Muscle layer of colon (tissue), 2 donors: ENCODE measurements at regions not wholly inside any gene's neighbourhood (a gene's known extent, or its start where the extent isn't known, plus 50 kb on each side); places are given as distances from the start of the nearest gene placed in this dataset.

ENCODE experiments used
- H3K27ac ChIP-seq: one replicate; pipeline ENCODE4 v1.7.0; 2013; ENCODE audit warnings: low read depth, mild to moderate bottlenecking, low read length, moderate library complexity
- H3K27me3 ChIP-seq, 2 donors: one replicate each; pipeline ENCODE4 v1.7.0; 2013; ENCODE audit warnings: low read length in 2 of 2, mild to moderate bottlenecking in 2 of 2; ENCODE audit not compliant: insufficient read depth in 2 of 2, control insufficient read depth in 1 of 2
- H3K36me3 ChIP-seq: one replicate; pipeline ENCODE4 v1.7.0; 2013; ENCODE audit warnings: mild to moderate bottlenecking, low read length; ENCODE audit not compliant: insufficient read depth
- H3K4me1 ChIP-seq: one replicate; pipeline ENCODE4 v1.7.0; 2013; ENCODE audit warnings: mild to moderate bottlenecking, low read length; ENCODE audit not compliant: insufficient read depth
- H3K4me3 ChIP-seq, 2 donors: one replicate each; pipeline ENCODE4 v1.7.0; 2013; ENCODE audit warnings: low read length in 2 of 2, low read depth in 1 of 2, mild to moderate bottlenecking in 1 of 2, moderate library complexity in 1 of 2
- H3K9ac ChIP-seq: one replicate; pipeline ENCODE4 v1.7.0; 2013; ENCODE audit warnings: low read length
- H3K9me3 ChIP-seq: one replicate; pipeline ENCODE4 v1.7.0; 2013; ENCODE audit warnings: mild to moderate bottlenecking, low read length
- donor health status: abdominal sarcoma.
- donor health status: Adenocarcinoma of cecum.

- no peak overlapping the region for H3K9ac ChIP-seq
- no peak overlapping the region for H3K27ac ChIP-seq
- H3K9me3 ChIP-seq = no peaks in the 10 kb centered on the region
- no peaks in the 10 kb centered on the region for H3K36me3 ChIP-seq
- no peak overlapping the region for H3K4me3 ChIP-seq
- no peaks in the 10 kb centered on the region for H3K4me1 ChIP-seq
- peaks cover 0 to 11% of the 10 kb centered on the region in 2 donors for H3K27me3 ChIP-seq
Measured at GRCh38 chr13:30151388-30151787, 156.0 kb downstream of the KATNAL1 start.

GRCh38 chr13:30149248-30149647 lies 158.1 kb downstream of the KATNAL1 start:
- H3K4me3 ChIP-seq = no peak overlapping the region
- no peak overlapping the region for H3K9ac ChIP-seq
- no peaks in the 10 kb centered on the region for H3K36me3 ChIP-seq
- no peaks in the 10 kb centered on the region for H3K4me1 ChIP-seq
- H3K27ac ChIP-seq = no peak overlapping the region
- H3K27me3 ChIP-seq = peaks cover 0 to 1% of the 10 kb centered on the region in 2 donors
- H3K9me3 ChIP-seq = no peaks in the 10 kb centered on the region

GRCh38 chr13:30148786-30149185 lies 158.6 kb downstream of the KATNAL1 start:
- no peak overlapping the region for H3K27ac ChIP-seq
- H3K36me3 ChIP-seq = no peaks in the 10 kb centered on the region
- H3K27me3 ChIP-seq = no peaks in the 10 kb centered on the region
- no peak overlapping the region for H3K9ac ChIP-seq
- peaks cover 2% of the 10 kb centered on the region for H3K4me1 ChIP-seq
- no peaks in the 10 kb centered on the region for H3K9me3 ChIP-seq
- H3K4me3 ChIP-seq = no peak overlapping the region

- Histone ChIP-seq H3K36me3 (no peaks in the 10 kb centered on the region), H3K9ac (no peak overlapping the region), H3K27ac (no peak overlapping the region), H3K9me3 (no peaks in the 10 kb centered on the region), H3K4me3 (no peak overlapping the region), H3K27me3 (no peaks in the 10 kb centered on the region), H3K4me1 (peaks cover 7% of the 10 kb centered on the region)
Measured at GRCh38 chr13:30148171-30148754, 159.1 kb downstream of the KATNAL1 start.

- no peak overlapping the region for H3K4me3 ChIP-seq
- H3K27me3 ChIP-seq = no peaks in the 10 kb centered on the region
- peaks cover 15% of the 10 kb centered on the region for H3K4me1 ChIP-seq
- no peaks in the 10 kb centered on the region for H3K9me3 ChIP-seq
- no peaks in the 10 kb centered on the region for H3K36me3 ChIP-seq
- H3K27ac ChIP-seq = no peak overlapping the region
- H3K9ac ChIP-seq = no peak overlapping the region
Measured at GRCh38 chr13:30147421-30147820, 159.9 kb downstream of the KATNAL1 start.

- Histone ChIP-seq H3K9me3 (no peaks in the 10 kb centered on the region), H3K4me3 (no peak overlapping the region), H3K36me3 (no peaks in the 10 kb centered on the region), H3K27ac (no peak overlapping the region), H3K27me3 (no peaks in the 10 kb centered on the region), H3K9ac (no peak overlapping the region), H3K4me1 (peaks cover 19% of the 10 kb centered on the region)
Measured at GRCh38 chr13:30147015-30147414, 160.3 kb downstream of the KATNAL1 start.

- Histone ChIP-seq H3K9me3 (no peaks in the 10 kb centered on the region), H3K27ac (no peak overlapping the region), H3K27me3 (no peaks in the 10 kb centered on the region), H3K9ac (no peak overlapping the region), H3K4me3 (no peak overlapping the region), H3K4me1 (peaks cover 24% of the 10 kb centered on the region), H3K36me3 (no peaks in the 10 kb centered on the region)
Measured at GRCh38 chr13:30145709-30146367, 161.5 kb downstream of the KATNAL1 start.

GRCh38 chr13:30143666-30144400 lies 163.5 kb downstream of the KATNAL1 start:
- peaks cover 24% of the 10 kb centered on the region for H3K4me1 ChIP-seq
- H3K27me3 ChIP-seq = no peaks in the 10 kb centered on the region
- no peaks in the 10 kb centered on the region for H3K36me3 ChIP-seq
- H3K27ac ChIP-seq = no peak overlapping the region
- no peak overlapping the region for H3K4me3 ChIP-seq
- H3K9me3 ChIP-seq = no peaks in the 10 kb centered on the region
- no peak overlapping the region for H3K9ac ChIP-seq

GRCh38 chr13:30142486-30143211 lies 164.7 kb downstream of the KATNAL1 start:
- Histone ChIP-seq H3K4me3 (no peak overlapping the region), H3K27me3 (no peaks in the 10 kb centered on the region), H3K36me3 (no peaks in the 10 kb centered on the region), H3K4me1 (peaks cover 24% of the 10 kb centered on the region), H3K27ac (peak overlapping the region; percentile 70), H3K9me3 (no peaks in the 10 kb centered on the region), H3K9ac (no peak overlapping the region)

- peaks cover 24% of the 10 kb centered on the region for H3K4me1 ChIP-seq
- H3K27me3 ChIP-seq = no peaks in the 10 kb centered on the region
- no peaks in the 10 kb centered on the region for H3K9me3 ChIP-seq
- H3K36me3 ChIP-seq = no peaks in the 10 kb centered on the region
- no peak overlapping the region for H3K27ac ChIP-seq
- H3K4me3 ChIP-seq = no peak overlapping the region
- no peak overlapping the region for H3K9ac ChIP-seq
Measured at GRCh38 chr13:30141775-30142485, 165.4 kb downstream of the KATNAL1 start.

GRCh38 chr13:30140973-30141372 lies 166.4 kb downstream of the KATNAL1 start:
- Histone ChIP-seq H3K27me3 (no peaks in the 10 kb centered on the region), H3K4me1 (peaks cover 24% of the 10 kb centered on the region), H3K9me3 (no peaks in the 10 kb centered on the region), H3K4me3 (no peak overlapping the region), H3K27ac (no peak overlapping the region), H3K36me3 (no peaks in the 10 kb centered on the region), H3K9ac (no peak overlapping the region)
